Fibroblast of the aortic adventitia (primary cell): ENCODE measurements at regions not wholly inside any gene's neighbourhood (a gene's known extent, or its start where the extent isn't known, plus 50 kb on each side); places are given as distances from the start of the nearest gene placed in this dataset.
A peak's percentile ranks its signal among the peaks of the same experiment; 100 is the strongest.

Source experiments
- DNase-seq: peaks from one replicate; pipeline ENCODE4 v3.0.0-alpha.2; 2010; ENCODE audit warnings: low read depth
- H3K4me3 ChIP-seq: 2 replicates; pipeline ENCODE4 v1.5.1; 2011; ENCODE audit warnings: low read depth, mild to moderate bottlenecking, control low read depth, low read length, moderate library complexity
- CTCF ChIP-seq: IDR thresholded peaks from 2 replicates; pipeline ENCODE4 v1.5.1; 2011; ENCODE audit warnings: mild to moderate bottlenecking, low read length, control low read depth, inconsistent platforms; ENCODE audit not compliant: insufficient read depth

- TF ChIP-seq CTCF: no peak
- no peak for DNase-seq
- H3K4me3 ChIP-seq: no peak overlapping the region
Observed at GRCh38 chr3:177976241-177976640, 560.0 kb upstream of the KCNMB2 start.

GRCh38 chr3:177976866-177977265 is 559.4 kb upstream of the KCNMB2 start:
- TF ChIP-seq CTCF: no peak
- no peak for DNase-seq
- H3K4me3 ChIP-seq: no peak overlapping the region

GRCh38 chr3:177977381-177978158 is 558.7 kb upstream of the KCNMB2 start:
- TF ChIP-seq CTCF: no peak
- peak; percentile 89 for DNase-seq
- no peak overlapping the region for H3K4me3 ChIP-seq

- no peak for TF ChIP-seq CTCF
- no peak overlapping the region for H3K4me3 ChIP-seq
- no peak for DNase-seq
Observed at GRCh38 chr3:177978946-177979345, 557.3 kb upstream of the KCNMB2 start.

- TF ChIP-seq CTCF: no peak
- H3K4me3 ChIP-seq: no peak overlapping the region
- DNase-seq: no peak
Observed at GRCh38 chr3:177979703-177980102, 556.5 kb upstream of the KCNMB2 start.

- no peak for TF ChIP-seq CTCF
- DNase-seq: no peak
- H3K4me3 ChIP-seq: no peak overlapping the region
Observed at GRCh38 chr3:177981576-177981975, 554.7 kb upstream of the KCNMB2 start.

- H3K4me3 ChIP-seq: no peak overlapping the region
- no peak for TF ChIP-seq CTCF
- peak; percentile 43 for DNase-seq
Observed at GRCh38 chr3:177982034-177982433, 554.2 kb upstream of the KCNMB2 start.
